ENCODE measurements at regions not wholly inside any gene's neighbourhood (a gene's known extent, or its start where the extent isn't known, plus 50 kb on each side); places are given as distances from the start of the nearest gene placed in this dataset.

GRCh38 chr4:174387721-174388120, 104.0 kb downstream of the CEP44 start:
- TF ChIP-seq EGR1 (IDR thresholded peaks at IDR 0.05; ENCODE audit: low read depth in 2 of 2) (no peak), REST (IDR thresholded peaks at IDR 0.05) (no peak), JUND (IDR thresholded peaks at IDR 0.05) (no peak), YY1 (IDR thresholded peaks at IDR 0.05) (no peak), FOXA2 (IDR thresholded peaks at IDR 0.05) (no peak), CTCF (IDR thresholded peaks at IDR 0.05; ENCODE audit: low read depth, low read length, missing input control) (no peak)
- 76% methylated on average over 3 of the region's 3 CpGs for WGBS

GRCh38 chr4:174387143-174387542, 103.4 kb downstream of the CEP44 start:
- no peak overlapping the region for H3K9ac ChIP-seq (ENCODE audit: low read depth in 1 of 2, low read length in 2 of 2)
- no peak for TF ChIP-seq MAX (IDR thresholded peaks at IDR 0.05)
- no peak for TF ChIP-seq ZBTB33 (IDR thresholded peaks at IDR 0.05)
- no peak for TF ChIP-seq FOXA2 (IDR thresholded peaks at IDR 0.05)
- WGBS: 52% methylated on average over 2 of the region's 2 CpGs
- no peaks in the 10 kb centered on the region for H3K4me1 ChIP-seq (ENCODE audit: control insufficient read depth in 4 of 4, insufficient read depth in 4 of 4, low read length in 3 of 4)
- no peak for DNase-seq (ENCODE audit: low spot score)
- peaks cover 0 to 2% (median 0%) of the 10 kb centered on the region in 4 donors for H3K27me3 ChIP-seq (ENCODE audit: control insufficient read depth in 4 of 4, insufficient read depth in 4 of 4, low read length in 3 of 4)
- no peak overlapping the region for H3K27ac ChIP-seq (ENCODE audit: low read depth in 1 of 2, low read length in 2 of 2)
- H3K4me3 ChIP-seq (ENCODE audit: low read depth in 1 of 3, low read length in 3 of 3): no peak overlapping the region
- no peaks in the 10 kb centered on the region for H3K36me3 ChIP-seq (ENCODE audit: control insufficient read depth in 4 of 4, insufficient read depth in 3 of 4, low read depth in 1 of 4, low read length in 3 of 4)
- no peaks in the 10 kb centered on the region for H3K9me3 ChIP-seq (ENCODE audit: control insufficient read depth in 4 of 4, low read length in 3 of 4)

More at GRCh38 chr4:174387721-174388120, 104.0 kb downstream of the CEP44 start:
- no peaks in the 10 kb centered on the region for H3K4me1 ChIP-seq (ENCODE audit: control insufficient read depth in 4 of 4, insufficient read depth in 4 of 4, low read length in 3 of 4)
- no peaks in the 10 kb centered on the region for H3K9me3 ChIP-seq (ENCODE audit: control insufficient read depth in 4 of 4, low read length in 3 of 4)
- H3K9ac ChIP-seq (ENCODE audit: low read depth in 1 of 2, low read length in 2 of 2): no peak overlapping the region
- peaks cover 0 to 2% (median 0%) of the 10 kb centered on the region in 4 donors for H3K27me3 ChIP-seq (ENCODE audit: control insufficient read depth in 4 of 4, insufficient read depth in 4 of 4, low read length in 3 of 4)
- no peak overlapping the region for H3K27ac ChIP-seq (ENCODE audit: low read depth in 1 of 2, low read length in 2 of 2)
- no peak for DNase-seq (ENCODE audit: low spot score)
- H3K4me3 ChIP-seq (ENCODE audit: low read depth in 1 of 3, low read length in 3 of 3): no peak overlapping the region
- H3K36me3 ChIP-seq (ENCODE audit: control insufficient read depth in 4 of 4, insufficient read depth in 3 of 4, low read depth in 1 of 4, low read length in 3 of 4): no peaks in the 10 kb centered on the region

- WGBS: 58% methylated on average over 6 of the region's 6 CpGs
These were observed 100.1 kb downstream of the CEP44 start for GRCh38 chr4:174383783-174384182.

More at GRCh38 chr4:174383783-174384182, 100.1 kb downstream of the CEP44 start:
- H3K36me3 ChIP-seq (ENCODE audit: control insufficient read depth in 4 of 4, insufficient read depth in 3 of 4, low read depth in 1 of 4, low read length in 3 of 4): no peaks in the 10 kb centered on the region
- no peak overlapping the region for H3K9ac ChIP-seq (ENCODE audit: low read depth in 1 of 2, low read length in 2 of 2)
- TF ChIP-seq JUND (IDR thresholded peaks at IDR 0.05): no peak
- TF ChIP-seq MAX (IDR thresholded peaks at IDR 0.05): no peak
- no peak for TF ChIP-seq ATF3 (IDR thresholded peaks at IDR 0.05)
- no peak for TF ChIP-seq HNF4A (conservative IDR thresholded peaks at IDR 0.05)
- TF ChIP-seq RXRA (IDR thresholded peaks at IDR 0.05): no peak
- no peak for TF ChIP-seq FOXA1 (IDR thresholded peaks at IDR 0.05)
- TF ChIP-seq SP1 (IDR thresholded peaks at IDR 0.05): no peak
- TF ChIP-seq EGR1 (IDR thresholded peaks at IDR 0.05; ENCODE audit: low read depth in 2 of 2): no peak
- TF ChIP-seq HNF4G (IDR thresholded peaks at IDR 0.05): no peak
- TF ChIP-seq ZBTB33 (IDR thresholded peaks at IDR 0.05): no peak
- H3K9me3 ChIP-seq (ENCODE audit: control insufficient read depth in 4 of 4, low read length in 3 of 4): no peaks in the 10 kb centered on the region
- no peak overlapping the region for H3K4me3 ChIP-seq (ENCODE audit: low read depth in 1 of 3, low read length in 3 of 3)
- DNase-seq (ENCODE audit: low spot score): no peak
- H3K27ac ChIP-seq (ENCODE audit: low read depth in 1 of 2, low read length in 2 of 2): no peak overlapping the region
- H3K4me1 ChIP-seq (ENCODE audit: control insufficient read depth in 4 of 4, insufficient read depth in 4 of 4, low read length in 3 of 4): no peaks in the 10 kb centered on the region
- peaks cover 0 to 5% (median under 1%) of the 10 kb centered on the region in 4 donors for H3K27me3 ChIP-seq (ENCODE audit: control insufficient read depth in 4 of 4, insufficient read depth in 4 of 4, low read length in 3 of 4)

Measured in liver (tissue), 8 donors.